ENCODE measurements at regions not wholly inside any gene's neighbourhood (a gene's known extent, or its start where the extent isn't known, plus 50 kb on each side); places are given as distances from the start of the nearest gene placed in this dataset.

DNA sequence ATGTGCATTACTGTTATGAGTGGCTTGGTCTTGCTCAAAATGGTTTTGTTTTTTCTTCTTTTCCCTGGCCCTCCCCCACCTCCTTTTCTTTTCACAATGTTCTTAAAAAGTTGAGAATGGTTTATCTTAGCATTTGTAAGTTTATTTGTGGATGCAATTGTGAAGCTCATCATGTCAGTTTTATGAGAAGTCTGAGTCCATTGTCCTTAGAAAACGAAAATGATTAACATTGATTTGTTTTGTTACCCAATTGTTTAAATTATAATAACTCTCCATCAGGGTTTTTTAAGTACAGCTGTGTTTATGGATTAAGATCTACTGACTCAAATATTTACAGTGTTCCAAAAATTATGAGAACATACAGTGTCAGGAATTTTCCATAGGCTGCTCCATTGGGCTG, 511.3 kb upstream of the PAPPA start:
- TF ChIP-seq, protein P1, sequence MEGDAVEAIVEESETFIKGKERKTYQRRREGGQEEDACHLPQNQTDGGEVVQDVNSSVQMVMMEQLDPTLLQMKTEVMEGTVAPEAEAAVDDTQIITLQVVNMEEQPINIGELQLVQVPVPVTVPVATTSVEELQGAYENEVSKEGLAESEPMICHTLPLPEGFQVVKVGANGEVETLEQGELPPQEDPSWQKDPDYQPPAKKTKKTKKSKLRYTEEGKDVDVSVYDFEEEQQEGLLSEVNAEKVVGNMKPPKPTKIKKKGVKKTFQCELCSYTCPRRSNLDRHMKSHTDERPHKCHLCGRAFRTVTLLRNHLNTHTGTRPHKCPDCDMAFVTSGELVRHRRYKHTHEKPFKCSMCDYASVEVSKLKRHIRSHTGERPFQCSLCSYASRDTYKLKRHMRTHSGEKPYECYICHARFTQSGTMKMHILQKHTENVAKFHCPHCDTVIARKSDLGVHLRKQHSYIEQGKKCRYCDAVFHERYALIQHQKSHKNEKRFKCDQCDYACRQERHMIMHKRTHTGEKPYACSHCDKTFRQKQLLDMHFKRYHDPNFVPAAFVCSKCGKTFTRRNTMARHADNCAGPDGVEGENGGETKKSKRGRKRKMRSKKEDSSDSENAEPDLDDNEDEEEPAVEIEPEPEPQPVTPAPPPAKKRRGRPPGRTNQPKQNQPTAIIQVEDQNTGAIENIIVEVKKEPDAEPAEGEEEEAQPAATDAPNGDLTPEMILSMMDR (IDR thresholded peaks at IDR 0.05) = no peak
- TF ChIP-seq ZFX (IDR thresholded peaks at IDR 0.05; ENCODE audit: borderline replicate concordance) = no peak

All from 22Rv1 (cell line).